Brain microvascular endothelial cell (primary cell): ENCODE measurements at regions not wholly inside any gene's neighbourhood (a gene's known extent, or its start where the extent isn't known, plus 50 kb on each side); places are given as distances from the start of the nearest gene placed in this dataset.

Source experiments
- DNase-seq: peaks from one replicate; pipeline ENCODE4 v3.0.0-alpha.2; 2020
- H3K27ac ChIP-seq: fragments of 250-450 bp; sonication (Bioruptor Pico); 2 replicates; pipeline ENCODE4 v1.5.1; 2020; ENCODE audit warnings: mild to moderate bottlenecking, moderate library complexity
- H3K27me3 ChIP-seq: fragments of 250-450 bp; sonication (Bioruptor Pico); replicated peaks from 2 replicates; pipeline ENCODE4 v1.5.1; 2020; ENCODE audit warnings: mild to moderate bottlenecking
- H3K36me3 ChIP-seq: fragments of 250-450 bp; sonication (Bioruptor Pico); replicated peaks from 2 replicates; pipeline ENCODE4 v1.5.1; 2020; ENCODE audit warnings: mild to moderate bottlenecking
- H3K4me3 ChIP-seq: 2 replicates; pipeline ENCODE4 v1.5.1; 2011; ENCODE audit warnings: low read depth, mild to moderate bottlenecking, control low read depth, low read length, moderate library complexity
- CTCF ChIP-seq: IDR thresholded peaks from 2 replicates; pipeline ENCODE4 v1.5.1; 2011; ENCODE audit warnings: low read depth, mild to moderate bottlenecking, moderate library complexity, low read length, control low read depth, inconsistent platforms; ENCODE audit errors: missing control alignments
- in situ Hi-C: cut with HindIII; loops from 2 replicates; pipeline ENCODE4 v1.10.0; 2017; ENCODE audit warnings: low sequenced_read_pairs, low pct_ligation_motif_present

- H3K27me3 ChIP-seq, result no peaks in the 10 kb centered on the region
- DNase-seq, result no peak
- no peaks in the 10 kb centered on the region for H3K36me3 ChIP-seq
- H3K4me3 ChIP-seq, result no peak overlapping the region
- in situ Hi-C loops, result no loop called here
- no peak for TF ChIP-seq CTCF
- H3K27ac ChIP-seq, result no peak overlapping the region
These were observed 96.3 kb upstream of the RNF152 start for GRCh38 chr18:61989138-61989537.

GRCh38 chr18:61988100-61988499 is 95.3 kb upstream of the RNF152 start:
- no peak for DNase-seq
- H3K27ac ChIP-seq, result no peak overlapping the region
- H3K27me3 ChIP-seq, result no peaks in the 10 kb centered on the region
- no peaks in the 10 kb centered on the region for H3K36me3 ChIP-seq
- TF ChIP-seq CTCF, result no peak
- in situ Hi-C loops, result no loop called here
- H3K4me3 ChIP-seq, result no peak overlapping the region

- Histone ChIP-seq H3K4me3 (no peak overlapping the region), H3K27ac (no peak overlapping the region), H3K27me3 (no peaks in the 10 kb centered on the region), H3K36me3 (no peaks in the 10 kb centered on the region)
- DNase-seq, result no peak
- in situ Hi-C loops, result no loop called here
- TF ChIP-seq CTCF, result no peak
These were observed 92.9 kb upstream of the RNF152 start for GRCh38 chr18:61985681-61986080.

- no peak for DNase-seq
- Histone ChIP-seq H3K27ac (no peak overlapping the region), H3K27me3 (no peaks in the 10 kb centered on the region), H3K36me3 (no peaks in the 10 kb centered on the region), H3K4me3 (no peak overlapping the region)
- in situ Hi-C loops, result no loop called here
- TF ChIP-seq CTCF, result no peak
These were observed 91.5 kb upstream of the RNF152 start for GRCh38 chr18:61984349-61984748.

- in situ Hi-C loops, result no loop called here
- no peak for TF ChIP-seq CTCF
- Histone ChIP-seq H3K27ac (no peak overlapping the region), H3K27me3 (no peaks in the 10 kb centered on the region), H3K36me3 (no peaks in the 10 kb centered on the region), H3K4me3 (no peak overlapping the region)
- no peak for DNase-seq
These were observed 89.7 kb upstream of the RNF152 start for GRCh38 chr18:61982475-61982874.

GRCh38 chr18:61980355-61980754 is 87.5 kb upstream of the RNF152 start:
- no peaks in the 10 kb centered on the region for H3K36me3 ChIP-seq
- no peak overlapping the region for H3K4me3 ChIP-seq
- DNase-seq, result no peak
- H3K27ac ChIP-seq, result no peak overlapping the region
- in situ Hi-C loops, result no loop called here
- no peaks in the 10 kb centered on the region for H3K27me3 ChIP-seq
- TF ChIP-seq CTCF, result no peak
